ENCODE measurements at regions not wholly inside any gene's neighbourhood (a gene's known extent, or its start where the extent isn't known, plus 50 kb on each side); places are given as distances from the start of the nearest gene placed in this dataset.

DNA sequence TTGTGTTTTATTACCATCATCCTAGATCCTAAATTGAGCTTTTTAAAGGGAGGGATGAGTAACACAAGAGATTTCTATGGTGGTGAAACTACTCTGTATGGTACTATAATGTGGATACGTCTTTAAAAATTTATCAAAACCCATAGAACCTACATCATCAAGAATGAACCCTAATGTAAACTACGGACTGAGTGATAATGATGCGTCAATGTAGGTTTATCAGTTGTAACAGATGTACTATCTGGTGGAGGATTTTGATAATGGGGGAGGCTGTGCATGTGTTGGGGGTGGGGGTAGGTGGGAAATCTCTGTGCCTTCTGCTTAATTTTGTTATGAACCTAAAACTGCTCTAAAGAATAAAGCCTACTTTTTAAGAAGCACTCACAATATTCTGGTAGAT lies 724.1 kb upstream of the SOX9 start:
- no peaks in the 10 kb centered on the region for H3K27me3 Mint-ChIP-seq

GRCh38 chr17:71398025-71398424 lies 722.8 kb upstream of the SOX9 start:
- Mint-ChIP-seq H3K9me3 (peaks cover 5% of the 10 kb centered on the region), H3K4me1 (no peaks in the 10 kb centered on the region)
- ATAC-seq (ENCODE audit: low read depth) = no peak

More for the DNA sequence above, 724.1 kb upstream of the SOX9 start:
- Mint-ChIP-seq H3K4me3 (no peak overlapping the region), H3K9me3 (peaks cover 6% of the 10 kb centered on the region), H3K36me3 (no peaks in the 10 kb centered on the region), H3K27ac (no peak overlapping the region), H3K4me1 (no peaks in the 10 kb centered on the region)
- ATAC-seq (ENCODE audit: low read depth) = no peak
- DNase-seq (ENCODE audit: low spot score in 2 of 2) = no peak

DNA sequence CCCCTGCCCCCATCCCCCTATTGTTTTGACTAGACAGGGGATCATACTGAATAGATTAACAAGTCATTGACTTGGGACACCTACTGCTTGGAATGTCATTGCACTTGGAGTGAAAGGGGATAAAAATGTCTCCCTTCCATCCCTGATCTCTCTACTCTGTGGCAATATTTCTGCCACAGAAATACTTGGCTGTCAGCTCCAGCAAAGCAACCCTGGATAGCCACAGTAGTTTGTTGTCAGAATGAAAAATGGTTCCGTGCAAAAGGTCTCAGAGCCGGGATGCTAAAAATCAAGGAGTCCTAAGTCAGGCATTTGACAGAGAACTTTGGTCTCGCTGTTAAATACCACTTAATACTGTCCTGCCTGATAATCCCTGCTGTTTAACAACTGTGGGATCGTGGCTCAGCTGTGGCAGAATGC lies 722.0 kb upstream of the SOX9 start:
- DNase-seq (ENCODE audit: low spot score in 2 of 2) (no peak), ATAC-seq (ENCODE audit: low read depth) (no peak)
- Mint-ChIP-seq H3K27me3 (no peaks in the 10 kb centered on the region), H3K4me3 (no peak overlapping the region), H3K4me1 (no peaks in the 10 kb centered on the region), H3K9me3 (peaks cover 7% of the 10 kb centered on the region), H3K36me3 (no peaks in the 10 kb centered on the region), H3K27ac (no peak overlapping the region)

More at GRCh38 chr17:71398025-71398424, 722.8 kb upstream of the SOX9 start:
- Mint-ChIP-seq H3K27ac (no peak overlapping the region), H3K4me3 (no peak overlapping the region), H3K36me3 (no peaks in the 10 kb centered on the region), H3K27me3 (no peaks in the 10 kb centered on the region)
- DNase-seq (ENCODE audit: low spot score in 2 of 2) = no peak

GRCh38 chr17:71399221-71399620 lies 721.6 kb upstream of the SOX9 start:
- Mint-ChIP-seq H3K4me1 (no peaks in the 10 kb centered on the region), H3K4me3 (no peak overlapping the region), H3K36me3 (no peaks in the 10 kb centered on the region), H3K9me3 (peaks cover 7% of the 10 kb centered on the region), H3K27me3 (no peaks in the 10 kb centered on the region), H3K27ac (no peak overlapping the region)
- ATAC-seq (ENCODE audit: low read depth) = no peak
- no peak for DNase-seq (ENCODE audit: low spot score in 2 of 2)

GRCh38 chr17:71399649-71400048 lies 721.2 kb upstream of the SOX9 start:
- Mint-ChIP-seq H3K27ac (no peak overlapping the region), H3K4me1 (no peaks in the 10 kb centered on the region), H3K4me3 (no peak overlapping the region), H3K36me3 (no peaks in the 10 kb centered on the region), H3K9me3 (peaks cover 6% of the 10 kb centered on the region), H3K27me3 (no peaks in the 10 kb centered on the region)
- ATAC-seq (ENCODE audit: low read depth) (no peak), DNase-seq (ENCODE audit: low spot score in 2 of 2) (no peak)

DNA sequence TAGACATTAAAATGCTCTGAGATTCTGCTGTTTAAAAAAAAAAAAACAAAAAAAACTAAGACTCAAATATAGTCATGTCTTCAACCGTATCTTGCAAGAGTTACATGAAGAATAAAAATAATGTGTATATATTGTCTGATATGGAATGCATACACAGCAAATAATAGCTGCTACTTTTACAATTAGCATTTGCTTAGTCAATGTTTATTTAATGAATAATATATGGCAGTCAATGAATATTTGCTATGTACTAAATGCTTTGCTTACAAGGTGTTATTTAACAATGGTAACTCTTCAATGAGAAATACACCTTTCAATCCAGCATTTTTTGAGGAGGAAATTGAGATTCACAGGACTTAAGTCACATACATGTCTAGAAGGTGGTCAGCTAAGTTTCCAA lies 718.8 kb upstream of the SOX9 start:
- no peak for ATAC-seq (ENCODE audit: low read depth)
- H3K9me3 Mint-ChIP-seq = peaks cover 2% of the 10 kb centered on the region

GRCh38 chr17:71402661-71403141 lies 718.1 kb upstream of the SOX9 start:
- H3K27ac Mint-ChIP-seq = no peak overlapping the region

More for the DNA sequence above, 718.8 kb upstream of the SOX9 start:
- no peak for DNase-seq (ENCODE audit: low spot score in 2 of 2)
- no peak overlapping the region for H3K4me3 Mint-ChIP-seq
- H3K27me3 Mint-ChIP-seq = no peaks in the 10 kb centered on the region
- no peaks in the 10 kb centered on the region for H3K36me3 Mint-ChIP-seq
- no peaks in the 10 kb centered on the region for H3K4me1 Mint-ChIP-seq
- H3K27ac Mint-ChIP-seq = no peak overlapping the region

DNA sequence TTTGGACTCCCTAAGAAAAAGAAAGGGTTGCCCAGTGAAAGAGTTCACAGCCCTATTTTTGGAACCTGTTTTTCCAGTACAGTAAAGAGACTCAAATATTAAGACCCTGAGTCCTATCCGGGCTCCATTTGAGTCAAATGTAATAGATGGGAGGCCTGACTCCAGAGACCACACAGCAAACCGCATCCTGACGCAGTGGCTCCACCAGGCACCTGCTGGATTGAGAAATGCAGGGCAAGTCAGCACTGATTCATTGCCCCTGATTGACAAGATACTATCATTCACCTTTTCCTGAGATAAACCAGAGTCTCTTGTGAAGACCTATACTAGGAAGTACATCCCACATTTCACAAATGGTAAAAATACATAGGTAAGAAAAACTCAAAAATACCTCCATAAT lies 715.7 kb upstream of the SOX9 start:
- no peak for DNase-seq (ENCODE audit: low spot score in 2 of 2)
- no peaks in the 10 kb centered on the region for H3K4me1 Mint-ChIP-seq

More at GRCh38 chr17:71402661-71403141, 718.1 kb upstream of the SOX9 start:
- Mint-ChIP-seq H3K4me3 (no peak overlapping the region), H3K4me1 (no peaks in the 10 kb centered on the region), H3K36me3 (no peaks in the 10 kb centered on the region), H3K27me3 (no peaks in the 10 kb centered on the region), H3K9me3 (peaks cover 2% of the 10 kb centered on the region)
- DNase-seq (ENCODE audit: low spot score in 2 of 2) (no peak), ATAC-seq (ENCODE audit: low read depth) (no peak)

DNA sequence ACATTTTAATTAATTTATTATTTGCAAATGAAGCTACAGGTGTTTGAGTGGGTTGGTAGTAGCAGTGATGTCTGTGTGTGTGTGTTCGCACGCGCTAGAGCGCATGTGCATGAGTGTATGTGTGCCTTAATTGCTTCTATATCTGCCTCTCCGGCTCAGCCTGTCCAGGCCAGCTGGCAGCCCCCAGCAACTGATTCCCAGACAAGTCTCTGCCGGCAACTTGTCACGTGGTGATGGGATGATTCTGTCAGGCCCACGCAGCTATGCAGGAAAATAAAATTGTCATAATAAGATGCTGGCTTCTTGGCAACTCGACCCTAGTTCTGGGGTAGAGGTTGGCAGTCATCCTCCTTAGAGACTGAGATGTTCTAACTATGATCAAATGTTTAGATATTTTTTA lies 712.8 kb upstream of the SOX9 start:
- peaks cover 2% of the 10 kb centered on the region for H3K9me3 Mint-ChIP-seq
- no peaks in the 10 kb centered on the region for H3K36me3 Mint-ChIP-seq
- H3K4me1 Mint-ChIP-seq = no peaks in the 10 kb centered on the region
- no peak for DNase-seq (ENCODE audit: low spot score in 2 of 2)
- no peak for ATAC-seq (ENCODE audit: low read depth)
- no peak overlapping the region for H3K27ac Mint-ChIP-seq
- no peaks in the 10 kb centered on the region for H3K27me3 Mint-ChIP-seq
- no peak overlapping the region for H3K4me3 Mint-ChIP-seq

More for the DNA sequence above, 715.7 kb upstream of the SOX9 start:
- H3K4me3 Mint-ChIP-seq = no peak overlapping the region
- H3K36me3 Mint-ChIP-seq = no peaks in the 10 kb centered on the region
- H3K9me3 Mint-ChIP-seq = peaks cover 2% of the 10 kb centered on the region
- H3K27me3 Mint-ChIP-seq = no peaks in the 10 kb centered on the region
- ATAC-seq (ENCODE audit: low read depth) = no peak
- no peak overlapping the region for H3K27ac Mint-ChIP-seq

GRCh38 chr17:71409137-71409536 lies 711.7 kb upstream of the SOX9 start:
- H3K4me3 Mint-ChIP-seq = no peak overlapping the region
- H3K27ac Mint-ChIP-seq = no peak overlapping the region
- no peaks in the 10 kb centered on the region for H3K4me1 Mint-ChIP-seq
- no peaks in the 10 kb centered on the region for H3K27me3 Mint-ChIP-seq
- no peaks in the 10 kb centered on the region for H3K36me3 Mint-ChIP-seq
- no peaks in the 10 kb centered on the region for H3K9me3 Mint-ChIP-seq
- ATAC-seq (ENCODE audit: low read depth) = no peak
- DNase-seq (ENCODE audit: low spot score in 2 of 2) = no peak

- H3K4me1 Mint-ChIP-seq = no peaks in the 10 kb centered on the region
- no peaks in the 10 kb centered on the region for H3K36me3 Mint-ChIP-seq
- DNase-seq (ENCODE audit: low spot score in 2 of 2) (no peak), ATAC-seq (ENCODE audit: low read depth) (no peak)
- H3K27ac Mint-ChIP-seq = no peak overlapping the region
- H3K4me3 Mint-ChIP-seq = no peak overlapping the region
- peaks cover 1% of the 10 kb centered on the region for H3K9me3 Mint-ChIP-seq
- H3K27me3 Mint-ChIP-seq = no peaks in the 10 kb centered on the region
Observed at GRCh38 chr17:71409712-71410111, 711.1 kb upstream of the SOX9 start.

DNA sequence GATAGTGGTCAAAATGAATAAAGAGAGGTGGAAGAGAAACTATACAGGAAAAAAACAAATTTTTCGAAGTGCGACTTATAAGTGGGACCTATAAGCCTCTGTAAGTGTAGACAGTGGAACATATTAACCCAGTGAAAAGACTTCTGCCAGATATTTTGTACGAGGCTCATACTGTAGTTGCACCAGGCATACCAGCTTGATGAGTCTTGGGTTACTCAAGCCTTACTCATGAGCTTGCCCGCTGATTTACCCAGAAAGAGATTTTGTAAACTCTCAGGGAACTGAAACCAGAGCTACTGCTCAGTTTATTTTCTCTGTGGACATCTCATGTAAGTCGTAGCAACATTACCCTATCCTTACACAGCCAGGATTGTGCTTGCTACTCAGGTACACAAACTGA lies 708.0 kb upstream of the SOX9 start:
- ATAC-seq (ENCODE audit: low read depth) = no peak
- Mint-ChIP-seq H3K27ac (no peak overlapping the region), H3K36me3 (no peaks in the 10 kb centered on the region), H3K9me3 (peaks cover 4% of the 10 kb centered on the region), H3K27me3 (no peaks in the 10 kb centered on the region), H3K4me1 (no peaks in the 10 kb centered on the region), H3K4me3 (no peak overlapping the region)
- DNase-seq (ENCODE audit: low spot score in 2 of 2) = no peak

- Mint-ChIP-seq H3K27ac (no peak overlapping the region), H3K36me3 (no peaks in the 10 kb centered on the region), H3K9me3 (peaks cover 4% of the 10 kb centered on the region), H3K4me1 (no peaks in the 10 kb centered on the region), H3K4me3 (no peak overlapping the region), H3K27me3 (no peaks in the 10 kb centered on the region)
- ATAC-seq (ENCODE audit: low read depth) (no peak), DNase-seq (ENCODE audit: low spot score in 2 of 2) (no peak)
Observed at GRCh38 chr17:71413935-71414334, 706.9 kb upstream of the SOX9 start.

DNA sequence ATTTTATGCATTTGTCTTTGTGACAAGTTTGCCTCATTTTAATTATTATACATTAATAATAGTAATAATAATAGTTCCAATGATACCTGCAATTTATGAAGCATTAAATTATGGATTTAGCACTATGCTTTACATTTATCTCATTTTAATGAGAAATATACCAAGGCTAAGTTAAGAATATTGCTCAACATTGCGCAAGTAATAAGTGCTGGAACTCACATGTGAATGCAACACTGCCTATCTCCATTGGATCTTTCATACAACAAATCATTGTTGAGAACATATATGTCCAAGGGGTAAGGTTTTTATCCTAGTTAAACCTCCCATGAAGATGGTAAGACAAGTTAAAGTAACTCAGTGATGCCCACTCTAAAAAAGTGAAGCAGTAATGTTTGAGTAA lies 703.7 kb upstream of the SOX9 start:
- DNase-seq (ENCODE audit: low spot score in 2 of 2) = no peak

DNA sequence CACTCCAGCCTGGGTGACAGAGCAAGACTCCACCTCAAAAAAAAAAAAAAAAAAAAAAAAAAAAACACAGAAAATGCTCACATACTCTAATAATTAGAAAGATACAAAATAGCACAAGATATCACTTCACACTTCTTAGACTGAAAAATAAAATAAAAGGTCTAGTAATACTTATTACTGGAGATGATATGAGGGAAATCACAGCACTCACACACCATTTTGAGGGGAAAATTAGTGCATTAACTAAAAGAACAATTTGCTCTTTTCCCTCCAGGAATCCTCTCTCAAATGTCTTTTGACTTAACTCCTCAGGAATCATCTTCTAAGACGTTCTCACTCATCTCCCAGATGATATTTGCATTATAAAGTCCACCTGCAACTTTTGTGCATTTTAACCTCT lies 697.9 kb upstream of the SOX9 start:
- ATAC-seq (ENCODE audit: low read depth) (no peak), DNase-seq (ENCODE audit: low spot score in 2 of 2) (no peak)
- Mint-ChIP-seq H3K36me3 (no peaks in the 10 kb centered on the region), H3K27ac (no peak overlapping the region), H3K4me1 (no peaks in the 10 kb centered on the region), H3K27me3 (no peaks in the 10 kb centered on the region), H3K4me3 (no peak overlapping the region), H3K9me3 (peaks cover 5% of the 10 kb centered on the region)

More for the DNA sequence above, 703.7 kb upstream of the SOX9 start:
- Mint-ChIP-seq H3K4me1 (no peaks in the 10 kb centered on the region), H3K9me3 (peaks cover 5% of the 10 kb centered on the region), H3K4me3 (no peak overlapping the region), H3K27ac (no peak overlapping the region), H3K27me3 (no peaks in the 10 kb centered on the region), H3K36me3 (no peaks in the 10 kb centered on the region)
- no peak for ATAC-seq (ENCODE audit: low read depth)

All from memory B cell (primary cell).